A549 (cell line): ENCODE measurements at regions not wholly inside any gene's neighbourhood (a gene's known extent, or its start where the extent isn't known, plus 50 kb on each side); places are given as distances from the start of the nearest gene placed in this dataset.

Experiments used
- ATAC-seq, 2 experiments: fragments of 200-7000 bp in 1 of 2; fragments of >200 bp in 1 of 2; cut with Nextera tagmentation in 1 of 2; cut with Tn5 transposase in 1 of 2; 3 replicates each; pipeline versions ENCODE4 v1.8.0 to v1.9.1; 2018 to 2020; ENCODE audit warnings: mild to moderate bottlenecking in 1 of 2, moderate library complexity in 1 of 2
- CTCF ChIA-PET: fragments of 300-600 bp; sonication (Branson Sonifier 250); formaldehyde crosslinking; extraction: SDS; loops from one replicate; lab custom pipeline; 2021; ENCODE audit warnings: antibody characterized with exemption, inconsistent platforms; lab: Yijun Ruan, JAX
- POLR2A ChIA-PET: fragments of 350-600 bp; formaldehyde crosslinking; extraction: SDS; loops from one replicate; lab custom pipeline; 2021; ENCODE audit warnings: antibody characterized with exemption, inconsistent platforms; lab: Yijun Ruan, JAX
- DNase-seq, 2 experiments: peaks; one replicate each; pipeline versions ENCODE4 v3.0.0 to v3.0.0-alpha.2; 2011 to 2016; ENCODE audit warnings: low read depth in 1 of 2, low spot score in 1 of 2
- FAIRE-seq: peaks from 2 replicates; lab custom pipeline; 2011; peaks lifted over from hg19 to GRCh38; lab: Jason Lieb, UNC
- H3K27ac ChIP-seq, 2 experiments: fragments of >200 bp; sonication (Bioruptor Twin); formaldehyde crosslinking; 3 replicates each; pipeline ENCODE4 v1.5.1; 2016 to 2017
- H3K4me1 ChIP-seq: fragments of >200 bp; sonication (Bioruptor Twin); formaldehyde crosslinking; 3 replicates; pipeline ENCODE4 v1.6.1; 2016
- H3K4me2 ChIP-seq: fragments of >200 bp; sonication (Bioruptor Twin); formaldehyde crosslinking; 3 replicates; pipeline ENCODE4 v1.6.1; 2016
- H3K4me3 ChIP-seq: fragments of >200 bp; sonication (Bioruptor Twin); formaldehyde crosslinking; 3 replicates; pipeline ENCODE4 v1.5.1; 2016
- H3K9me3 ChIP-seq: fragments of >200 bp; sonication (Bioruptor Twin); formaldehyde crosslinking; 3 replicates; pipeline ENCODE4 v1.6.1; 2016
- ATOH8 ChIP-seq: fragments of 250-450 bp; sonication (Bioruptor Pico); IDR thresholded peaks from 2 replicates; pipeline ENCODE4 v1.5.0; 2020; ENCODE audit warnings: low read depth, mild to moderate bottlenecking, moderate library complexity
- BCL3 ChIP-seq: fragments of >200 bp; sonication (Bioruptor Twin); formaldehyde crosslinking; IDR thresholded peaks from 3 replicates; pipeline ENCODE4 v1.6.1; 2016
- BHLHE40 ChIP-seq: IDR thresholded peaks from 2 replicates; pipeline ENCODE4 v1.6.1; 2012; ENCODE audit warnings: low read depth, low read length, inconsistent platforms
- CEBPB ChIP-seq, 2 experiments: fragments of >200 bp in 1 of 2; sonication (Bioruptor Twin) in 1 of 2; formaldehyde crosslinking in 1 of 2; IDR thresholded peaks; 2 replicates each; pipeline ENCODE4 v1.6.1; 2012 to 2016
- EHMT2 ChIP-seq: fragments of 200-600 bp; sonication (generic); IDR thresholded peaks from 2 replicates; pipeline ENCODE4 v1.6.1; 2016; ENCODE audit warnings: antibody characterized with exemption, low read depth, mild to moderate bottlenecking, moderate library complexity
- FOSB ChIP-seq: fragments of 250-450 bp; sonication (Bioruptor Pico); IDR thresholded peaks from 2 replicates; pipeline ENCODE4 v1.5.0; 2020; ENCODE audit warnings: mild to moderate bottlenecking, moderate library complexity
- HES2 ChIP-seq: fragments of >200 bp; sonication (Bioruptor Twin); formaldehyde crosslinking; IDR thresholded peaks from 2 replicates; pipeline ENCODE4 v1.6.1; 2016
- HEYL ChIP-seq: fragments of 250-450 bp; sonication (Bioruptor Pico); IDR thresholded peaks from 2 replicates; pipeline ENCODE4 v1.8.0; 2021; ENCODE audit warnings: mild to moderate bottlenecking, moderate library complexity
- HOXB5 ChIP-seq: fragments of 250-450 bp; sonication (Bioruptor Pico); IDR thresholded peaks from 2 replicates; pipeline ENCODE4 v1.5.0; 2020; ENCODE audit warnings: mild to moderate bottlenecking, moderate library complexity
- JUNB ChIP-seq: fragments of >200 bp; sonication (Bioruptor Twin); formaldehyde crosslinking; IDR thresholded peaks from 2 replicates; pipeline ENCODE4 v1.6.1; 2016
- MAX ChIP-seq: IDR thresholded peaks from 2 replicates; pipeline ENCODE4 v1.6.1; 2012
- MYC ChIP-seq: IDR thresholded peaks from 2 replicates; pipeline ENCODE4 v1.6.1; 2012; ENCODE audit warnings: mild to moderate bottlenecking, inconsistent platforms, low read length, improper control_type of control experiment, borderline replicate concordance
- NPAS2 ChIP-seq: fragments of 250-450 bp; sonication (Bioruptor Pico); IDR thresholded peaks from 2 replicates; pipeline ENCODE4 v1.8.0; 2022; ENCODE audit warnings: mild to moderate bottlenecking, moderate library complexity, borderline replicate concordance
- NR3C1 ChIP-seq: fragments of >200 bp; sonication (Bioruptor Twin); formaldehyde crosslinking; IDR thresholded peaks from 3 replicates; pipeline ENCODE4 v1.6.1; 2017
- RARB ChIP-seq: fragments of 250-450 bp; sonication (Bioruptor Pico); IDR thresholded peaks from 2 replicates; pipeline ENCODE4 v1.8.0; 2021; ENCODE audit warnings: mild to moderate bottlenecking, moderate library complexity
- REST ChIP-seq: fragments of 200-600 bp; sonication (generic); IDR thresholded peaks from 2 replicates; pipeline ENCODE4 v1.6.1; 2016; ENCODE audit warnings: antibody characterized with exemption, mild to moderate bottlenecking, moderate library complexity
- SREBF2 ChIP-seq: fragments of 450-650 bp; IDR thresholded peaks from 2 replicates; pipeline ENCODE4 v1.6.1; 2014; ENCODE audit warnings: mild to moderate bottlenecking, moderate library complexity
- TP53 ChIP-seq: fragments of 250-450 bp; sonication (Bioruptor Pico); IDR thresholded peaks from 2 replicates; pipeline ENCODE4 v1.5.0; 2021; ENCODE audit warnings: mild to moderate bottlenecking, moderate library complexity
- ZNF302 ChIP-seq: fragments of 250-450 bp; sonication (Bioruptor Pico); IDR thresholded peaks from 2 replicates; pipeline ENCODE4 v1.9.0; 2021; ENCODE audit warnings: inconsistent platforms, mild to moderate bottlenecking, moderate library complexity
- WGBS: methylation state at CpG from one replicate; pipeline ENCODE4 v1.1.6; 2017; ENCODE audit errors: missing lambda C conversion rate; 5-methylcytosine and 5-hydroxymethylcytosine counted together

- FAIRE-seq (no peak), DNase-seq (no peak), ATAC-seq (no peak)
- Histone ChIP-seq H3K4me1 (no peaks in the 10 kb centered on the region; the same call in 2 of the 3 replicates), H3K9me3 (no peaks in the 10 kb centered on the region), H3K27ac (no peak overlapping the region), H3K4me3 (no peak overlapping the region), H3K4me2 (no peak overlapping the region)
- ChIA-PET CTCF (interaction anchor here (1.3 kb wide), 1 partner anchor 15 kb away, joined by 4 read pairs; no protein-coding TSS in a partner anchor), POLR2A (no interaction called here)
- TF ChIP-seq CEBPB (IDR thresholded peaks at IDR 0.05): no peak
- TF ChIP-seq ZNF302: no peak
- no peak for TF ChIP-seq MYC
- no peak for TF ChIP-seq REST
- WGBS: 13% methylated on average over 2 of the region's 2 CpGs
Measured at GRCh38 chr5:88664645-88665044, 218.3 kb downstream of the MEF2C start.

- Histone ChIP-seq H3K4me3 (no peak overlapping the region), H3K4me2 (no peak overlapping the region), H3K4me1 (no peaks in the 10 kb centered on the region; the same call in 2 of the 3 replicates), H3K27ac (no peak overlapping the region), H3K9me3 (no peaks in the 10 kb centered on the region)
- ATAC-seq (no peak), DNase-seq (no peak), FAIRE-seq (no peak)
- WGBS: 62% methylated on average over 7 of the region's 7 CpGs
- POLR2A ChIA-PET: no interaction called here
- TF ChIP-seq ZNF302: no peak
- no peak for TF ChIP-seq RARB
- no peak for TF ChIP-seq BHLHE40
- TF ChIP-seq EHMT2: no peak
- no peak for TF ChIP-seq HES2
- TF ChIP-seq SREBF2: no peak
- no peak for TF ChIP-seq JUNB
- no peak for TF ChIP-seq HOXB5 (CRISPR knock-in tag)
- no peak for TF ChIP-seq BCL3
- TF ChIP-seq NR3C1: no peak
- TF ChIP-seq ATOH8 (CRISPR knock-in tag): no peak
- no peak for TF ChIP-seq HEYL (CRISPR knock-in tag)
- no peak for TF ChIP-seq FOSB
- TF ChIP-seq NPAS2 (CRISPR knock-in tag): no peak
- no peak for TF ChIP-seq MAX
- TF ChIP-seq REST: no peak
- no peak for TF ChIP-seq TP53 (CRISPR knock-in tag)
- TF ChIP-seq, all 56 proteins: peak for 0
- CTCF ChIA-PET: interaction anchor here (1.0 kb wide), 1 partner anchor 28 kb away, joined by 3 read pairs; no protein-coding TSS in a partner anchor
Measured at GRCh38 chr5:88663793-88664216, 219.2 kb downstream of the MEF2C start.
